Inferior parietal cortex (tissue), 1 donor: ENCODE measurements at regions not wholly inside any gene's neighbourhood (a gene's known extent, or its start where the extent isn't known, plus 50 kb on each side); places are given as distances from the start of the nearest gene placed in this dataset.

Experiments
- DNase-seq: peaks from one replicate; pipeline ENCODE4 v3.0.0-alpha.2; 2016; ENCODE audit errors: extremely low spot score

- DNase-seq, result no peak
These were observed 338.3 kb downstream of the LTN1 start for GRCh38 chr21:28654406-28654805.

- DNase-seq, result no peak
These were observed 347.9 kb downstream of the LTN1 start for GRCh38 chr21:28644762-28645161.

- DNase-seq, result no peak
These were observed 349.8 kb downstream of the LTN1 start for GRCh38 chr21:28642891-28643290.

- no peak for DNase-seq
These were observed 350.9 kb downstream of the LTN1 start for GRCh38 chr21:28641731-28642130.

- no peak for DNase-seq
These were observed 352.4 kb downstream of the LTN1 start for GRCh38 chr21:28640326-28640725.

- DNase-seq, result no peak
These were observed 352.9 kb downstream of the LTN1 start for GRCh38 chr21:28639737-28640136.

- DNase-seq, result no peak
These were observed 355.7 kb downstream of the LTN1 start for GRCh38 chr21:28636752-28637691.

- no peak for DNase-seq
These were observed 357.1 kb downstream of the LTN1 start for GRCh38 chr21:28635541-28635940.

GRCh38 chr21:28633839-28634555 lies 358.7 kb downstream of the LTN1 start:
- no peak for DNase-seq

- peak; percentile 36 for DNase-seq
These were observed 359.8 kb downstream of the LTN1 start for GRCh38 chr21:28632755-28633408.

GRCh38 chr21:28627691-28628090 lies 365.0 kb downstream of the LTN1 start:
- no peak for DNase-seq

GRCh38 chr21:28627261-28627660 lies 365.4 kb downstream of the LTN1 start:
- DNase-seq, result no peak

- DNase-seq, result no peak
These were observed 368.1 kb downstream of the LTN1 start for GRCh38 chr21:28624626-28625025.

GRCh38 chr21:28617300-28617699 lies 375.4 kb downstream of the LTN1 start:
- no peak for DNase-seq

GRCh38 chr21:28615276-28615675 lies 377.4 kb downstream of the LTN1 start:
- DNase-seq, result no peak

GRCh38 chr21:28614791-28615190 lies 377.9 kb downstream of the LTN1 start:
- DNase-seq, result no peak

- no peak for DNase-seq
These were observed 384.0 kb downstream of the LTN1 start for GRCh38 chr21:28608646-28609045.

- no peak for DNase-seq
These were observed 385.1 kb downstream of the LTN1 start for GRCh38 chr21:28607545-28607944.

GRCh38 chr21:28604946-28605537 lies 387.6 kb downstream of the LTN1 start:
- no peak for DNase-seq

- no peak for DNase-seq
These were observed 390.1 kb downstream of the LTN1 start for GRCh38 chr21:28602546-28602945.

- no peak for DNase-seq
These were observed 394.5 kb downstream of the LTN1 start for GRCh38 chr21:28598214-28598613.
